NT2/D1 (cell line): ENCODE measurements at regions not wholly inside any gene's neighbourhood (a gene's known extent, or its start where the extent isn't known, plus 50 kb on each side); places are given as distances from the start of the nearest gene placed in this dataset.

Experiments
- DNase-seq: peaks from one replicate; pipeline ENCODE4 v3.0.0-alpha.2; 2011; ENCODE audit warnings: low read depth, low spot score
- H3K27me3 ChIP-seq: 2 replicates; pipeline ENCODE4 v1.6.0; 2011; ENCODE audit warnings: mild to moderate bottlenecking; ENCODE audit not compliant: insufficient read length, insufficient read depth
- H3K36me3 ChIP-seq: 2 replicates; pipeline ENCODE4 v1.6.1; 2011; ENCODE audit warnings: mild to moderate bottlenecking, low read length, mixed read lengths; ENCODE audit not compliant: insufficient read depth, insufficient read length
- H3K4me1 ChIP-seq: 2 replicates; pipeline ENCODE4 v1.5.1; 2011; ENCODE audit not compliant: insufficient read depth, insufficient read length
- H3K4me3 ChIP-seq: 2 replicates; pipeline ENCODE4 v1.5.1; 2011; ENCODE audit warnings: low read depth; ENCODE audit not compliant: insufficient read length
- H3K9ac ChIP-seq: 2 replicates; pipeline ENCODE4 v1.6.0; 2011; ENCODE audit warnings: low read depth; ENCODE audit not compliant: insufficient read length
- H3K9me3 ChIP-seq: 2 replicates; pipeline ENCODE4 v1.5.1; 2011; ENCODE audit warnings: mild to moderate bottlenecking, low read length; ENCODE audit not compliant: insufficient read depth
- SUZ12 ChIP-seq: IDR thresholded peaks from 2 replicates; pipeline ENCODE4 v1.6.1; 2011; ENCODE audit not compliant: insufficient read length, insufficient read depth; ENCODE audit errors: extremely low read depth
- YY1 ChIP-seq: IDR thresholded peaks from 2 replicates; pipeline ENCODE4 v1.6.1; 2011; ENCODE audit not compliant: insufficient read length, insufficient read depth
- ZNF274 ChIP-seq: IDR thresholded peaks from 2 replicates; pipeline ENCODE4 v1.6.1; 2011; ENCODE audit warnings: mild to moderate bottlenecking, low read depth, low read length

- TF ChIP-seq SUZ12, result no peak
These were observed 157.5 kb upstream of the RGMA start for GRCh38 chr15:93246266-93247242.

GRCh38 chr15:93245661-93246042 is 156.6 kb upstream of the RGMA start:
- no peaks in the 10 kb centered on the region for H3K36me3 ChIP-seq
- peaks cover 18% of the 10 kb centered on the region for H3K4me1 ChIP-seq
- TF ChIP-seq ZNF274, result no peak
- H3K27me3 ChIP-seq, result peaks cover 21% of the 10 kb centered on the region
- DNase-seq, result no peak
- no peaks in the 10 kb centered on the region for H3K9me3 ChIP-seq
- no peak overlapping the region for H3K4me3 ChIP-seq
- no peak overlapping the region for H3K9ac ChIP-seq

More at GRCh38 chr15:93246266-93247242, 157.5 kb upstream of the RGMA start:
- no peak overlapping the region for H3K4me3 ChIP-seq
- H3K9me3 ChIP-seq, result no peaks in the 10 kb centered on the region
- no peak overlapping the region for H3K9ac ChIP-seq
- peaks cover 18% of the 10 kb centered on the region for H3K4me1 ChIP-seq
- no peaks in the 10 kb centered on the region for H3K36me3 ChIP-seq
- no peak for DNase-seq
- peaks cover 15% of the 10 kb centered on the region for H3K27me3 ChIP-seq

- H3K4me3 ChIP-seq, result no peak overlapping the region
- no peak overlapping the region for H3K9ac ChIP-seq
- TF ChIP-seq YY1, result no peak
- no peak for TF ChIP-seq ZNF274
- no peak for TF ChIP-seq SUZ12
- peaks cover 27% of the 10 kb centered on the region for H3K27me3 ChIP-seq
- H3K4me1 ChIP-seq, result peaks cover 19% of the 10 kb centered on the region
- no peaks in the 10 kb centered on the region for H3K9me3 ChIP-seq
- no peak for DNase-seq
- no peaks in the 10 kb centered on the region for H3K36me3 ChIP-seq
These were observed 156.0 kb upstream of the RGMA start for GRCh38 chr15:93244696-93245660.

GRCh38 chr15:93243573-93243972 is 154.6 kb upstream of the RGMA start:
- DNase-seq, result no peak
- peaks cover 38% of the 10 kb centered on the region for H3K27me3 ChIP-seq
- H3K4me3 ChIP-seq, result no peak overlapping the region
- H3K9me3 ChIP-seq, result no peaks in the 10 kb centered on the region
- no peak for TF ChIP-seq ZNF274
- H3K4me1 ChIP-seq, result peaks cover 25% of the 10 kb centered on the region
- H3K36me3 ChIP-seq, result no peaks in the 10 kb centered on the region
- H3K9ac ChIP-seq, result no peak overlapping the region

- TF ChIP-seq ZNF274 (no peak), SUZ12 (no peak), YY1 (no peak)
- peak overlapping the region; percentile 39 for H3K9ac ChIP-seq
- H3K9me3 ChIP-seq, result no peaks in the 10 kb centered on the region
- H3K36me3 ChIP-seq, result no peaks in the 10 kb centered on the region
- peaks cover 25% of the 10 kb centered on the region for H3K4me1 ChIP-seq
- H3K27me3 ChIP-seq, result peaks cover 36% of the 10 kb centered on the region
- H3K4me3 ChIP-seq, result peak overlapping the region; percentile 6
- peak; percentile 88 for DNase-seq
These were observed 152.9 kb upstream of the RGMA start for GRCh38 chr15:93241696-93242585.

GRCh38 chr15:93239993-93240392 is 151.0 kb upstream of the RGMA start:
- no peaks in the 10 kb centered on the region for H3K9me3 ChIP-seq
- DNase-seq, result no peak
- H3K4me3 ChIP-seq, result no peak overlapping the region
- H3K9ac ChIP-seq, result no peak overlapping the region
- H3K4me1 ChIP-seq, result peaks cover 21% of the 10 kb centered on the region
- H3K27me3 ChIP-seq, result peaks cover 30% of the 10 kb centered on the region
- TF ChIP-seq ZNF274, result no peak
- no peak for TF ChIP-seq SUZ12
- TF ChIP-seq YY1, result no peak
- no peaks in the 10 kb centered on the region for H3K36me3 ChIP-seq

- DNase-seq, result no peak
- TF ChIP-seq ZNF274 (no peak), YY1 (no peak), SUZ12 (no peak)
- Histone ChIP-seq H3K9ac (no peak overlapping the region), H3K27me3 (peaks cover 30% of the 10 kb centered on the region), H3K4me1 (peaks cover 21% of the 10 kb centered on the region), H3K36me3 (no peaks in the 10 kb centered on the region), H3K4me3 (no peak overlapping the region), H3K9me3 (no peaks in the 10 kb centered on the region)
These were observed 150.6 kb upstream of the RGMA start for GRCh38 chr15:93239591-93239990.
